B cell (primary cell): ENCODE measurements at regions not wholly inside any gene's neighbourhood (a gene's known extent, or its start where the extent isn't known, plus 50 kb on each side); places are given as distances from the start of the nearest gene placed in this dataset.

Experiments
- ATAC-seq: fragments of 200-7000 bp; cut with Tn5 transposase; one replicate; pipeline ENCODE4 v1.10.0; 2021; ENCODE audit warnings: low read depth, mild to moderate bottlenecking, moderate number of reproducible peaks, moderate library complexity
- CTCF ChIA-PET: fragments of 350-600 bp; sonication (Branson Sonifier 250); formaldehyde crosslinking; loops from one replicate; lab custom pipeline; 2021; ENCODE audit warnings: antibody characterized with exemption, inconsistent platforms; lab: Charles Lee
- POLR2A ChIA-PET: fragments of 350-600 bp; sonication (Branson Sonifier 250); formaldehyde crosslinking; loops from one replicate; lab custom pipeline; 2021; ENCODE audit warnings: antibody characterized with exemption; lab: Charles Lee
- DNase-seq: peaks from one replicate; pipeline ENCODE4 v3.0.0; 2013
- H2AFZ ChIP-seq: 2 replicates; pipeline ENCODE4 v1.6.1; 2012; ENCODE audit warnings: mild to moderate bottlenecking, low read depth, low read length; ENCODE audit not compliant: insufficient read depth, poor library complexity, severe bottlenecking
- H3K27ac ChIP-seq, 2 donors: 1 replicate in 1 of 2; 2 replicates in 1 of 2; pipeline ENCODE4 v1.5.1; 2012 to 2013; ENCODE audit warnings: low read length in 2 of 2, mild to moderate bottlenecking in 2 of 2, moderate library complexity in 1 of 2
- H3K27me3 ChIP-seq, 4 experiments: fragments of 200-600 bp in 1 of 4; sonication (generic) in 1 of 4; replicated peaks in 1 of 4; 1 replicate in 2 of 4; 2 replicates in 2 of 4; pipeline versions ENCODE4 v1.6.1 to v1.7.0; 2013 to 2016; ENCODE audit warnings: low read length in 3 of 4, mild to moderate bottlenecking in 2 of 4, mixed read lengths in 1 of 4, moderate library complexity in 1 of 4; ENCODE audit not compliant: insufficient read depth in 4 of 4, control insufficient read depth in 3 of 4; ENCODE audit errors: control extremely low read depth in 1 of 4
- H3K36me3 ChIP-seq, 2 experiments: replicated peaks in 1 of 2; 1 replicate in 1 of 2; 2 replicates in 1 of 2; pipeline versions ENCODE4 v1.6.1 to v1.7.1; 2013; ENCODE audit warnings: low read length in 1 of 2; ENCODE audit not compliant: insufficient read depth in 2 of 2, control insufficient read depth in 1 of 2; ENCODE audit errors: control extremely low read depth in 1 of 2, extremely low read depth in 1 of 2
- H3K4me1 ChIP-seq, 2 donors: fragments of 200-600 bp in 1 of 2; sonication (generic) in 1 of 2; 1 replicate in 1 of 2; 2 replicates in 1 of 2; pipeline versions ENCODE4 v1.5.1 to v1.6.1; 2013 to 2017; ENCODE audit warnings: low read length in 2 of 2; ENCODE audit not compliant: control insufficient read depth in 2 of 2, insufficient read depth in 2 of 2
- H3K4me2 ChIP-seq: replicated peaks from 2 replicates; pipeline ENCODE3; 2012; ENCODE audit warnings: mild to moderate bottlenecking, low read depth, low read length; ENCODE audit not compliant: poor library complexity, severe bottlenecking
- H3K4me3 ChIP-seq, 5 experiments: fragments of 200-600 bp in 1 of 5; sonication (generic) in 1 of 5; 1 replicate in 3 of 5; 2 replicates in 2 of 5; pipeline versions ENCODE4 v1.5.1 to v1.7.0; 2011 to 2016; ENCODE audit warnings: low read length in 4 of 5, mild to moderate bottlenecking in 4 of 5, low read depth in 2 of 5, control low read depth in 1 of 5, moderate library complexity in 1 of 5; ENCODE audit not compliant: insufficient read depth in 1 of 5; ENCODE audit errors: control extremely low read depth in 1 of 5, extremely low read depth in 1 of 5
- H3K79me2 ChIP-seq: fragments of 200-600 bp; sonication (generic); one replicate; pipeline ENCODE4 v1.6.0; 2016; ENCODE audit warnings: low read length; ENCODE audit not compliant: control insufficient read depth, insufficient read depth
- H3K9ac ChIP-seq: fragments of 200-600 bp; sonication (generic); 2 replicates; pipeline ENCODE4 v1.6.1; 2017; ENCODE audit warnings: mild to moderate bottlenecking, low read length, moderate library complexity
- H3K9me3 ChIP-seq, 3 donors: one replicate each; pipeline versions ENCODE4 v1.6.1 to v1.7.1; 2013; ENCODE audit warnings: low read length in 2 of 3; ENCODE audit not compliant: control insufficient read depth in 2 of 3, insufficient read depth in 1 of 3; ENCODE audit errors: control extremely low read depth in 1 of 3
- H4K20me1 ChIP-seq: 2 replicates; pipeline ENCODE4 v1.6.0; 2012; ENCODE audit warnings: mild to moderate bottlenecking, low read length; ENCODE audit not compliant: insufficient read depth, control insufficient read depth, poor library complexity, severe bottlenecking
- H3K27ac Mint-ChIP-seq: one replicate; pipeline ENCODE4 v1.8.0; 2021; ENCODE audit warnings: mixed read lengths
- H3K27me3 Mint-ChIP-seq: one replicate; pipeline ENCODE4 v1.8.0; 2021; ENCODE audit warnings: mixed read lengths
- H3K4me1 Mint-ChIP-seq: one replicate; pipeline ENCODE4 v1.8.0; 2021; ENCODE audit warnings: mixed read lengths
- H3K4me3 Mint-ChIP-seq: one replicate; pipeline ENCODE4 v1.8.0; 2021; ENCODE audit warnings: mixed read lengths
- H3K9me3 Mint-ChIP-seq: one replicate; pipeline ENCODE4 v1.8.0; 2022; ENCODE audit warnings: mixed read lengths; ENCODE audit not compliant: insufficient read depth
- EZH2 ChIP-seq: IDR thresholded peaks from 2 replicates; pipeline ENCODE4 v1.6.1; 2012; ENCODE audit warnings: borderline replicate concordance, low read depth, mild to moderate bottlenecking, moderate library complexity, low read length; ENCODE audit not compliant: insufficient read depth, poor library complexity, severe bottlenecking
- WGBS: methylation state at CpG from one replicate; pipeline ENCODE4 v1.1.5; 2013; ENCODE audit warnings: missing lambda C conversion rate; ENCODE audit not compliant: insufficient coverage; 5-methylcytosine and 5-hydroxymethylcytosine counted together
- intact Hi-C: fragments of 100-400 bp; cut with micrococcal nuclease; formaldehyde crosslinking; loops from one replicate; pipeline ENCODE4 v1.10.0; 2022
- TF ChIP-seq, protein P1 (sequence below): fragments of 200-600 bp; IDR thresholded peaks from one replicate; pipeline ENCODE4 v1.8.0; 2022; ENCODE audit warnings: antibody characterized with exemption, mild to moderate bottlenecking

DNA sequence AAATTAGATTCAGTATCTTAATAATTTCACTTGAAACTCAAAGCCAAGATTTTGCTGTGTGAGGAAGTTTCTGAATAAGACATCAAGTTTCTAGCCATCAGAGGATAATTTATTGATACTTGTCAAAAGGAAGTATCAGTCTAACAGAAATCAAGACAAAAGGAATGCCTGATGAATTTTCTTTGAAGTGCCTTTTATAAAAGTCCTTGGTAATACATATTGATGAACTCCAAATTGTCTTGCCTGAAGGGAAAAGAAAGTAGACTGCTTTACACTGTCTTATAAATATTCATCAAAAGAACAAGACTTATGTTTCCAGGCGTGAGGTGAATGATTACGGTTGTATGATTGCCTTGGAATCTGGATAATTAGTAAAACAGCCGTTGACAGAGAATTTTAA is 986.0 kb upstream of the MAP3K7 start:
- Mint-ChIP-seq H3K27me3 (no peaks in the 10 kb centered on the region), H3K4me1 (no peaks in the 10 kb centered on the region), H3K9me3 (no peaks in the 10 kb centered on the region), H3K4me3 (no peak overlapping the region), H3K27ac (no peak overlapping the region)
- Histone ChIP-seq H3K4me2 (no peak overlapping the region), H2AFZ (no peak overlapping the region), H3K4me3 (no peak overlapping the region), H3K9me3 (no peaks in the 10 kb centered on the region), H3K27ac (no peak overlapping the region), H3K36me3 (no peaks in the 10 kb centered on the region), H3K27me3 (no peaks in the 10 kb centered on the region), H3K9ac (no peak overlapping the region), H3K4me1 (no peaks in the 10 kb centered on the region), H3K79me2 (no peaks in the 10 kb centered on the region), H4K20me1 (no peaks in the 10 kb centered on the region)
- WGBS, result no CpG with 5 or more reads among the region's 3 CpGs
- ATAC-seq (no peak), DNase-seq (no peak)
- intact Hi-C loops, result no loop called here
- CTCF ChIA-PET, result no interaction called here
- POLR2A ChIA-PET, result no interaction called here
- TF ChIP-seq, protein P1, sequence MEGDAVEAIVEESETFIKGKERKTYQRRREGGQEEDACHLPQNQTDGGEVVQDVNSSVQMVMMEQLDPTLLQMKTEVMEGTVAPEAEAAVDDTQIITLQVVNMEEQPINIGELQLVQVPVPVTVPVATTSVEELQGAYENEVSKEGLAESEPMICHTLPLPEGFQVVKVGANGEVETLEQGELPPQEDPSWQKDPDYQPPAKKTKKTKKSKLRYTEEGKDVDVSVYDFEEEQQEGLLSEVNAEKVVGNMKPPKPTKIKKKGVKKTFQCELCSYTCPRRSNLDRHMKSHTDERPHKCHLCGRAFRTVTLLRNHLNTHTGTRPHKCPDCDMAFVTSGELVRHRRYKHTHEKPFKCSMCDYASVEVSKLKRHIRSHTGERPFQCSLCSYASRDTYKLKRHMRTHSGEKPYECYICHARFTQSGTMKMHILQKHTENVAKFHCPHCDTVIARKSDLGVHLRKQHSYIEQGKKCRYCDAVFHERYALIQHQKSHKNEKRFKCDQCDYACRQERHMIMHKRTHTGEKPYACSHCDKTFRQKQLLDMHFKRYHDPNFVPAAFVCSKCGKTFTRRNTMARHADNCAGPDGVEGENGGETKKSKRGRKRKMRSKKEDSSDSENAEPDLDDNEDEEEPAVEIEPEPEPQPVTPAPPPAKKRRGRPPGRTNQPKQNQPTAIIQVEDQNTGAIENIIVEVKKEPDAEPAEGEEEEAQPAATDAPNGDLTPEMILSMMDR, result no peak
- no peak for TF ChIP-seq EZH2

DNA sequence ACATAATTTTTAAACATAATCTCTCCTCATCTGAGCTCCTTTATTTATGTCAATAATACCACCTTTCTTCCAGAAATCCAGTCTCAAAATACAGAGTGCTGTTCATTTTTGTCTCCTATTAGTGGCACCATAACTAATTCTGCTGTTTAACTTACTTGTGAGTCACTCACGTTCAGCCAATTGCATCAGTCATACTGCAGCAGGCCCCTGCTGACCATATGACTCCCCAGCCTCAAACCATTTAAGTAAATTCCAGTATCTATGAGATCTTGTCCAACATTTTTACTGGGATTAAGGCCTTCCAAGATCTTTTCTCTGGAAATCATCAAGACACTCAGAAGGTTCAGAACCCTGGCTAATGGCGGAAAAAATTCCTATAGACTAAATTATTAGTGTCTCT is 982.2 kb upstream of the MAP3K7 start:
- Histone ChIP-seq H3K9ac (no peak overlapping the region), H3K79me2 (no peaks in the 10 kb centered on the region), H3K4me3 (no peak overlapping the region), H3K27me3 (no peaks in the 10 kb centered on the region), H3K36me3 (no peaks in the 10 kb centered on the region), H3K4me1 (no peaks in the 10 kb centered on the region), H2AFZ (no peak overlapping the region), H3K9me3 (peaks cover 0 to 3% (median 0%) of the 10 kb centered on the region in 3 donors), H3K4me2 (no peak overlapping the region), H4K20me1 (no peaks in the 10 kb centered on the region), H3K27ac (no peak overlapping the region)
- Mint-ChIP-seq H3K27me3 (no peaks in the 10 kb centered on the region), H3K4me3 (no peak overlapping the region), H3K4me1 (no peaks in the 10 kb centered on the region), H3K9me3 (peaks cover 2% of the 10 kb centered on the region), H3K27ac (no peak overlapping the region)
- no peak for TF ChIP-seq EZH2
- TF ChIP-seq, protein P1, result no peak
- WGBS, result 83% methylated on average over 1 of the region's 2 CpGs
- ATAC-seq (no peak), DNase-seq (no peak)
- ChIA-PET POLR2A (no interaction called here), CTCF (no interaction called here)
- intact Hi-C loops, result no loop called here
